Stomach (tissue), 8 donors: ENCODE measurements at regions not wholly inside any gene's neighbourhood (a gene's known extent, or its start where the extent isn't known, plus 50 kb on each side); places are given as distances from the start of the nearest gene placed in this dataset.

Source experiments
- DNase-seq, 2 donors: peaks; one replicate each; pipeline versions ENCODE4 v3.0.0 to v3.0.0-alpha.2; 2013 to 2019
- H3K27ac ChIP-seq, 5 donors: fragments of 200-600 bp in 4 of 5; sonication (generic) in 4 of 5; one replicate each; pipeline ENCODE4 v1.5.1; 2013 to 2019; ENCODE audit warnings: mild to moderate bottlenecking in 1 of 5, moderate library complexity in 1 of 5
- H3K27me3 ChIP-seq, 3 donors: fragments of 200-600 bp; sonication (generic); one replicate each; pipeline ENCODE4 v1.5.1; 2017 to 2019; ENCODE audit warnings: mixed run types in 1 of 3
- H3K36me3 ChIP-seq, 4 donors: fragments of 200-600 bp; sonication (generic); 1 replicate in 3 of 4; 2 replicates in 1 of 4; pipeline ENCODE4 v1.5.1; 2016 to 2019
- H3K4me1 ChIP-seq, 4 donors: fragments of 200-600 bp; sonication (generic); one replicate each; pipeline ENCODE4 v1.5.1; 2016 to 2019
- H3K4me3 ChIP-seq, 4 donors: fragments of 200-600 bp; sonication (generic) in 3 of 4; one replicate each; pipeline ENCODE4 v1.5.1; 2016 to 2019; ENCODE audit warnings: mild to moderate bottlenecking in 1 of 4
- H3K9me3 ChIP-seq, 4 donors: fragments of 200-600 bp; sonication (generic); one replicate each; pipeline ENCODE4 v1.5.1; 2016 to 2019
- EP300 ChIP-seq: sonication (generic); formaldehyde crosslinking; IDR thresholded peaks from one replicate; pipeline ENCODE4 v1.6.1; 2017; ENCODE audit warnings: antibody characterized with exemption
- POLR2A ChIP-seq, 4 donors: fragments of 450-650 bp; IDR thresholded peaks; one replicate each; pipeline ENCODE4 v1.6.1; 2016; ENCODE audit warnings: antibody characterized with exemption in 4 of 4, control low read depth in 2 of 4, mild to moderate bottlenecking in 1 of 4, moderate library complexity in 1 of 4
- POLR2AphosphoS5 ChIP-seq, 3 donors: sonication (generic); formaldehyde crosslinking; IDR thresholded peaks; one replicate each; pipeline ENCODE4 v1.6.1; 2016; ENCODE audit warnings: antibody characterized with exemption in 3 of 3
- WGBS, 5 donors: extraction: QIAGEN DNeasy Blood & Tissue Kit in 3 of 5; methylation state at CpG; one replicate each; pipeline versions ENCODE4 v1.1.5 to v1.1.7; 2013 to 2018; 5-methylcytosine and 5-hydroxymethylcytosine counted together
- intact Hi-C: fragments of 100-400 bp; cut with DNase I; formaldehyde crosslinking; loops from one replicate; pipeline ENCODE4 v1.15.1; 2023; ENCODE audit warnings: low total_unique reads
- TF ChIP-seq, protein P1 (sequence below), 7 experiments: fragments of 450-650 bp in 4 of 7; fragments of 200-600 bp in 3 of 7; sonication (generic) in 3 of 7; IDR thresholded peaks; one replicate each; pipeline ENCODE4 v1.5.1; 2016 to 2019; ENCODE audit warnings: antibody characterized with exemption in 7 of 7, control low read depth in 2 of 7, mild to moderate bottlenecking in 1 of 7
- donor health status: healthy with polysubstance abuse.
- donor health status: Bipolar disorder and iron deficiency.
- donor health status: healthy.

DNA sequence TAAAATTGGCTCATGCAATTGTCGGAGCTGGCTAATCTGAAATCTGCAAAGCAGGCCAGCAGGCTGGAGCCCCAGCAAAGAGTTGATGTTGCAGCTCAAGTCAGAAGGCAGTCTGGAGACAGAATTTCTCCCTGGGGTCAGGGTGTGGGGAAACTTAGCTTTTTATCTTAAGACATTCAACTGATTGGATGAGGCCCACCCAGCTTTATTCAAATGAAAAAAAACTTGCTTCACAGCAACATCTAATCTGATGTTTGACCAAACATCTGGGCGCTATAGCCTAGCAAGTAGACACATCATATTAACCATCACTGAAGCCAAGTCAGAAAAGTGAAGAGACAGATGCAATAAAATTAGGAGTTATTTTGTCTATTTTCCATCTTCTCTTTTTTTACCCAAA, 108.8 kb upstream of the CCDC28A start:
- intact Hi-C loops, result no loop called here
- H3K27ac ChIP-seq, result no peak overlapping the region
- WGBS, 5 donors, result 63 to 85% (median 80%) methylated on average over 2 of the region's 2 CpGs

DNA sequence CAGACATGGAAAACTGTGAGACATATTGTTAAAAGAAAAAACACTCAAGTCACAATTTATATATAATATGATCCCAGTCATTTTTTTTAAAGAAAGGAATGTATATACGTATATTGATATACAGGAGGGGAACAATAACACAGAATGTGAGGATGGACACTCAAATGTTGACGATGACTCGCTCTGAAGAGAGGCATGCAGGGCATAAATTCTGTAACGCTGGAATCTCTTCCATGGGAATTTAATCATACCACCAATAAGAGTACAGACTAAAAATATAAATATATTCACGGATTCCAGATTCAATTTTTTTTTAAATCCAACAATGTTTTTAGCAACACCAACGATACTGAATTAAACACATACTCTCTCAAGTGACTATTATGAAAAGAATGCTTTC, 106.9 kb upstream of the CCDC28A start:
- Histone ChIP-seq H3K9me3 (no peaks in the 10 kb centered on the region), H3K27me3 (no peaks in the 10 kb centered on the region), H3K27ac (no peak overlapping the region), H3K4me3 (no peak overlapping the region), H3K36me3 (no peaks in the 10 kb centered on the region), H3K4me1 (peaks cover 0 to 9% (median 2%) of the 10 kb centered on the region in 4 donors)
- 83 to 92% (median 87%) methylated on average over 6 of the region's 6 CpGs for WGBS, 5 donors
- intact Hi-C loops, result no loop called here
- TF ChIP-seq POLR2AphosphoS5 (IDR thresholded peaks at IDR 0.05) (no peak), EP300 (no peak), POLR2A (IDR thresholded peaks at IDR 0.05) (no peak)
- TF ChIP-seq, protein P1, sequence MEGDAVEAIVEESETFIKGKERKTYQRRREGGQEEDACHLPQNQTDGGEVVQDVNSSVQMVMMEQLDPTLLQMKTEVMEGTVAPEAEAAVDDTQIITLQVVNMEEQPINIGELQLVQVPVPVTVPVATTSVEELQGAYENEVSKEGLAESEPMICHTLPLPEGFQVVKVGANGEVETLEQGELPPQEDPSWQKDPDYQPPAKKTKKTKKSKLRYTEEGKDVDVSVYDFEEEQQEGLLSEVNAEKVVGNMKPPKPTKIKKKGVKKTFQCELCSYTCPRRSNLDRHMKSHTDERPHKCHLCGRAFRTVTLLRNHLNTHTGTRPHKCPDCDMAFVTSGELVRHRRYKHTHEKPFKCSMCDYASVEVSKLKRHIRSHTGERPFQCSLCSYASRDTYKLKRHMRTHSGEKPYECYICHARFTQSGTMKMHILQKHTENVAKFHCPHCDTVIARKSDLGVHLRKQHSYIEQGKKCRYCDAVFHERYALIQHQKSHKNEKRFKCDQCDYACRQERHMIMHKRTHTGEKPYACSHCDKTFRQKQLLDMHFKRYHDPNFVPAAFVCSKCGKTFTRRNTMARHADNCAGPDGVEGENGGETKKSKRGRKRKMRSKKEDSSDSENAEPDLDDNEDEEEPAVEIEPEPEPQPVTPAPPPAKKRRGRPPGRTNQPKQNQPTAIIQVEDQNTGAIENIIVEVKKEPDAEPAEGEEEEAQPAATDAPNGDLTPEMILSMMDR (IDR thresholded peaks at IDR 0.05), result no peak
- DNase-seq, result no peak

More for the DNA sequence above, 108.8 kb upstream of the CCDC28A start:
- peaks cover 0 to 9% (median 2%) of the 10 kb centered on the region in 4 donors for H3K4me1 ChIP-seq
- no peak overlapping the region for H3K4me3 ChIP-seq
- no peaks in the 10 kb centered on the region for H3K9me3 ChIP-seq
- no peaks in the 10 kb centered on the region for H3K36me3 ChIP-seq
- no peaks in the 10 kb centered on the region for H3K27me3 ChIP-seq
- DNase-seq, result peak in 1 of 2 donors; percentile 18
- TF ChIP-seq POLR2A (IDR thresholded peaks at IDR 0.05), result no peak
- no peak for TF ChIP-seq POLR2AphosphoS5 (IDR thresholded peaks at IDR 0.05)
- TF ChIP-seq, protein P1 (IDR thresholded peaks at IDR 0.05), result no peak
- no peak for TF ChIP-seq EP300

DNA sequence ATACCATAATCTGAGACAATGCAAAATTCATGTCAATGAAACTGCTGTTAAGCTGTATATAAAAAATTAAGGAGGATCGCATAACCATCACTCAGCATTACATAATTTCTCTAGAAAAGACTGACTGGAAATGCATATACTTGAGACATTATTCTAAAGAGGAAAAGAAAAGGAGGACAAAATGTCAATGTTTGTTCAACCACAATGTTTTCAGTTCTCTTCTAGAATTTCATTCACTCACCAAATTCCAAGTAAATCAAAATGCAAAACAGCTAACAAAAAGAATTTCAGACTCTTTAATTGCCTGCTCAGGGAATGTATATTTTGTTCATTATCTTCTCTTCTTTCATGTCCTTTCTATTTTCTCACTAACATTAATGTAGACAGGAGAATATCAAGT, 106.2 kb upstream of the CCDC28A start:
- no peak for DNase-seq
- no peak for TF ChIP-seq POLR2A (IDR thresholded peaks at IDR 0.05)
- no peak for TF ChIP-seq POLR2AphosphoS5 (IDR thresholded peaks at IDR 0.05)
- TF ChIP-seq, protein P1 (IDR thresholded peaks at IDR 0.05), result no peak
- TF ChIP-seq EP300, result no peak
- H3K4me1 ChIP-seq, result peaks cover 0 to 9% (median 2%) of the 10 kb centered on the region in 4 donors
- 86 to 95% (median 93%) methylated on average over 1 of the region's 1 CpG for WGBS, 5 donors
- H3K27ac ChIP-seq, result no peak overlapping the region
- no peaks in the 10 kb centered on the region for H3K27me3 ChIP-seq
- H3K9me3 ChIP-seq, result no peaks in the 10 kb centered on the region
- no peaks in the 10 kb centered on the region for H3K36me3 ChIP-seq
- intact Hi-C loops, result no loop called here
- no peak overlapping the region for H3K4me3 ChIP-seq

DNA sequence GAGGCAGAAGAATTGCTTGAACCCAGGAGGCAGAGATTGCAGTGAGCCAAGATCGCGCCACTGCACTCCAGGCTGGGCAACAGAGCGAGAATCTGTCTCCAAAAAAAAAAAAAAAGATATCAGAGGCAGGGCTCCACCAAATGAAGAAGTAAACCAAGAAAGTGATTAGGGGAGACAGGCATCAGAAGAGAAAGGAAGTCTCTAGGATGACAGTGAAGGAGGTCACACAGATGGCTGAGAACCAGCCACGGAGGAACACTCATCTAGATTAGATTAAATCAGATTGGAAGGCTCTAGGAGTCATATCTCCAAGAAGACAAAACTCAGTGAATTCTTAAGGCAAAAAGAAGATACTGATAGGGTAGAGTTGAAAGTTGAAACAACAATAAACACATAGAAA, 102.2 kb upstream of the CCDC28A start:
- H3K9me3 ChIP-seq, result no peaks in the 10 kb centered on the region
- DNase-seq, result no peak
- intact Hi-C loops, result no loop called here
- no peaks in the 10 kb centered on the region for H3K4me1 ChIP-seq
- 86 to 91% (median 89%) methylated on average over 4 of the region's 4 CpGs for WGBS, 5 donors
- H3K27ac ChIP-seq, result no peak overlapping the region
- no peaks in the 10 kb centered on the region for H3K36me3 ChIP-seq
- TF ChIP-seq EP300 (no peak), POLR2AphosphoS5 (IDR thresholded peaks at IDR 0.05) (no peak), POLR2A (IDR thresholded peaks at IDR 0.05) (no peak)
- TF ChIP-seq, protein P1 (IDR thresholded peaks at IDR 0.05), result no peak
- H3K4me3 ChIP-seq, result no peak overlapping the region
- no peaks in the 10 kb centered on the region for H3K27me3 ChIP-seq
